Endodermal cell (in vitro differentiated cells): ENCODE measurements at regions not wholly inside any gene's neighbourhood (a gene's known extent, or its start where the extent isn't known, plus 50 kb on each side); places are given as distances from the start of the nearest gene placed in this dataset.

Source experiments
- DNase-seq: peaks from one replicate; pipeline ENCODE4 v3.0.0-alpha.2; 2017
- H3K27ac ChIP-seq: 2 replicates; pipeline ENCODE4 v1.5.1; 2013; ENCODE audit warnings: mild to moderate bottlenecking, low read depth, low read length, moderate library complexity
- H3K27me3 ChIP-seq: 2 replicates; pipeline ENCODE4 v1.6.1; 2013; ENCODE audit warnings: mild to moderate bottlenecking, low read length, moderate library complexity; ENCODE audit not compliant: insufficient read depth, control insufficient read depth, poor library complexity, severe bottlenecking
- H3K36me3 ChIP-seq: 2 replicates; pipeline ENCODE4 v1.7.0; 2013; ENCODE audit warnings: mild to moderate bottlenecking, low read length, moderate library complexity; ENCODE audit not compliant: control insufficient read depth, insufficient read depth
- H3K4me1 ChIP-seq: one replicate; pipeline ENCODE4 v1.7.0; 2013; ENCODE audit warnings: low read length; ENCODE audit not compliant: control insufficient read depth, insufficient read depth
- H3K4me3 ChIP-seq: 2 replicates; pipeline ENCODE4 v1.5.1; 2013; ENCODE audit warnings: mild to moderate bottlenecking, low read length, moderate library complexity
- H3K9ac ChIP-seq: 2 replicates; pipeline ENCODE4 v1.6.1; 2013; ENCODE audit warnings: mild to moderate bottlenecking, low read length, moderate library complexity; ENCODE audit not compliant: poor library complexity, severe bottlenecking; ENCODE audit errors: extremely low read depth
- H3K9me3 ChIP-seq: 2 replicates; pipeline ENCODE4 v1.6.1; 2013; ENCODE audit warnings: mild to moderate bottlenecking, low read length, moderate library complexity; ENCODE audit not compliant: control insufficient read depth
- H3K27ac Mint-ChIP-seq: 2 replicates; pipeline ENCODE4 v1.8.0; 2020; ENCODE audit warnings: mixed read lengths
- H3K27me3 Mint-ChIP-seq: 2 replicates; pipeline ENCODE4 v1.8.0; 2021; ENCODE audit warnings: mild to moderate bottlenecking, mixed read lengths; ENCODE audit not compliant: insufficient read depth
- H3K36me3 Mint-ChIP-seq: 2 replicates; pipeline ENCODE4 v1.8.0; 2020; ENCODE audit warnings: low read depth, mixed read lengths
- H3K4me1 Mint-ChIP-seq: 2 replicates; pipeline ENCODE4 v1.8.0; 2020; ENCODE audit warnings: mixed read lengths
- H3K4me3 Mint-ChIP-seq: 2 replicates; pipeline ENCODE4 v1.8.0; 2020; ENCODE audit warnings: mild to moderate bottlenecking, moderate library complexity, mixed read lengths
- H3K9me3 Mint-ChIP-seq: 2 replicates; pipeline ENCODE4 v1.8.0; 2020; ENCODE audit warnings: mild to moderate bottlenecking, mixed read lengths
- CTCF ChIP-seq: fragments of 200-600 bp; sonication (generic); conservative IDR thresholded peaks from 2 replicates; pipeline ENCODE4 v1.5.0; 2021; ENCODE audit warnings: antibody characterized with exemption, mild to moderate bottlenecking
- WGBS, 2 experiments: methylation state at CpG; one replicate each; pipeline versions ENCODE4 v1.1.5 to v1.1.7; 2013; ENCODE audit warnings: missing lambda C conversion rate in 2 of 2, mixed read lengths in 1 of 2; ENCODE audit not compliant: insufficient coverage in 1 of 2, insufficient read length in 1 of 2; 5-methylcytosine and 5-hydroxymethylcytosine counted together

GRCh38 chr2:215622837-215623236 is 187.0 kb upstream of the FN1 start:
- Histone ChIP-seq H3K4me3 (no peak overlapping the region), H3K27me3 (no peaks in the 10 kb centered on the region), H3K9ac (no peak overlapping the region), H3K9me3 (peaks cover under 1% of the 10 kb centered on the region), H3K36me3 (no peaks in the 10 kb centered on the region), H3K27ac (no peak overlapping the region), H3K4me1 (peaks cover 22% of the 10 kb centered on the region)
- no peak for DNase-seq
- WGBS, 2 experiments, result 91 to 100% methylated on average over 2 to 5 of the region's 5 CpGs
- TF ChIP-seq CTCF, result no peak
- Mint-ChIP-seq H3K9me3 (peaks cover 2% of the 10 kb centered on the region), H3K27me3 (no peaks in the 10 kb centered on the region), H3K4me3 (no peak overlapping the region), H3K36me3 (no peaks in the 10 kb centered on the region), H3K27ac (no peak overlapping the region), H3K4me1 (peaks cover 44% of the 10 kb centered on the region)

- no peak for TF ChIP-seq CTCF
These were observed 185.5 kb upstream of the FN1 start for GRCh38 chr2:215621381-215621780.

GRCh38 chr2:215620528-215620927 is 184.7 kb upstream of the FN1 start:
- DNase-seq, result no peak
- Histone ChIP-seq H3K4me3 (no peak overlapping the region), H3K4me1 (peaks cover 22% of the 10 kb centered on the region), H3K27me3 (no peaks in the 10 kb centered on the region), H3K36me3 (peaks cover 7% of the 10 kb centered on the region), H3K27ac (no peak overlapping the region), H3K9me3 (peaks cover 23% of the 10 kb centered on the region), H3K9ac (no peak overlapping the region)
- H3K36me3 Mint-ChIP-seq, result peaks cover 4% of the 10 kb centered on the region
- no peak overlapping the region for H3K4me3 Mint-ChIP-seq
- 96 to 100% methylated on average over 3 of the region's 3 CpGs for WGBS, 2 experiments
- H3K9me3 Mint-ChIP-seq, result peaks cover 17% of the 10 kb centered on the region
- TF ChIP-seq CTCF, result no peak
- peak overlapping the region; percentile 94 for H3K27ac Mint-ChIP-seq
- no peaks in the 10 kb centered on the region for H3K27me3 Mint-ChIP-seq
- peaks cover 47% of the 10 kb centered on the region for H3K4me1 Mint-ChIP-seq

More at GRCh38 chr2:215621381-215621780, 185.5 kb upstream of the FN1 start:
- Histone ChIP-seq H3K36me3 (no peaks in the 10 kb centered on the region), H3K27me3 (no peaks in the 10 kb centered on the region), H3K4me3 (no peak overlapping the region), H3K9ac (no peak overlapping the region), H3K4me1 (peaks cover 22% of the 10 kb centered on the region), H3K9me3 (peaks cover 15% of the 10 kb centered on the region), H3K27ac (no peak overlapping the region)
- no peaks in the 10 kb centered on the region for H3K27me3 Mint-ChIP-seq
- DNase-seq, result no peak
- no peak overlapping the region for H3K27ac Mint-ChIP-seq
- H3K4me1 Mint-ChIP-seq, result peaks cover 47% of the 10 kb centered on the region
- H3K9me3 Mint-ChIP-seq, result peaks cover 10% of the 10 kb centered on the region
- WGBS, 2 experiments, result 85 to 100% methylated on average over 2 of the region's 2 CpGs
- no peak overlapping the region for H3K4me3 Mint-ChIP-seq
- H3K36me3 Mint-ChIP-seq, result no peaks in the 10 kb centered on the region
